CD14-positive monocyte (primary cell): ENCODE measurements at regions not wholly inside any gene's neighbourhood (a gene's known extent, or its start where the extent isn't known, plus 50 kb on each side); places are given as distances from the start of the nearest gene placed in this dataset.

ENCODE experiments used
- DNase-seq, 3 donors: peaks; one replicate each; pipeline ENCODE4 v3.0.0-alpha.2; 2011 to 2022
- H2AFZ ChIP-seq: 2 replicates; pipeline ENCODE4 v1.6.0; 2012; ENCODE audit warnings: mild to moderate bottlenecking, low read depth, low read length, inconsistent platforms; ENCODE audit not compliant: insufficient read depth, poor library complexity, severe bottlenecking
- H3K27ac ChIP-seq, 2 donors: 1 replicate in 1 of 2; 2 replicates in 1 of 2; pipeline ENCODE4 v1.5.1; 2012 to 2013; ENCODE audit warnings: low read length in 2 of 2, control low read depth in 1 of 2, inconsistent platforms in 1 of 2, low read depth in 1 of 2, mild to moderate bottlenecking in 1 of 2
- H3K27me3 ChIP-seq, 2 donors: one replicate each; pipeline versions ENCODE4 v1.6.0 to v1.6.1; 2011 to 2013; ENCODE audit warnings: low read length in 2 of 2; ENCODE audit not compliant: control insufficient read depth in 2 of 2, insufficient read depth in 2 of 2
- H3K36me3 ChIP-seq, 2 donors: replicated peaks in 1 of 2; 1 replicate in 1 of 2; 2 replicates in 1 of 2; pipeline versions ENCODE4 v1.5.1 to v1.6.1; 2012 to 2013; ENCODE audit warnings: low read length in 2 of 2, control low read depth in 1 of 2, inconsistent platforms in 1 of 2, mild to moderate bottlenecking in 1 of 2; ENCODE audit not compliant: insufficient read depth in 2 of 2, control insufficient read depth in 1 of 2
- H3K4me1 ChIP-seq, 2 donors: 1 replicate in 1 of 2; 2 replicates in 1 of 2; pipeline versions ENCODE4 v1.5.1 to v1.6.1; 2012 to 2013; ENCODE audit warnings: low read length in 2 of 2, control low read depth in 1 of 2, inconsistent platforms in 1 of 2, mild to moderate bottlenecking in 1 of 2, moderate library complexity in 1 of 2; ENCODE audit not compliant: insufficient read depth in 2 of 2, control insufficient read depth in 1 of 2
- H3K4me2 ChIP-seq: replicated peaks from 2 replicates; pipeline ENCODE3; 2012; ENCODE audit warnings: low read length, moderate library complexity, mild to moderate bottlenecking; ENCODE audit not compliant: poor library complexity, severe bottlenecking; ENCODE audit errors: extremely low read depth
- H3K4me3 ChIP-seq, 3 experiments: fragments of 200-600 bp in 1 of 3; sonication (generic) in 1 of 3; replicated peaks in 1 of 3; 1 replicate in 2 of 3; 2 replicates in 1 of 3; pipeline ENCODE4 v1.5.1; 2011 to 2013; ENCODE audit warnings: low read length in 3 of 3, mild to moderate bottlenecking in 3 of 3, control low read depth in 2 of 3, low read depth in 2 of 3, inconsistent platforms in 1 of 3, moderate library complexity in 1 of 3
- H3K79me2 ChIP-seq: 2 replicates; pipeline ENCODE4 v1.6.0; 2012; ENCODE audit warnings: mild to moderate bottlenecking, control low read depth, inconsistent platforms, low read length, moderate library complexity; ENCODE audit not compliant: insufficient read depth
- H3K9ac ChIP-seq: 2 replicates; pipeline ENCODE4 v1.6.0; 2017; ENCODE audit warnings: low read length, mild to moderate bottlenecking; ENCODE audit not compliant: insufficient read depth, poor library complexity, severe bottlenecking
- H3K9me3 ChIP-seq, 2 donors: replicated peaks in 1 of 2; 1 replicate in 1 of 2; 2 replicates in 1 of 2; pipeline versions ENCODE4 v1.5.1 to v1.6.1; 2012 to 2013; ENCODE audit warnings: low read length in 2 of 2, control low read depth in 1 of 2; ENCODE audit not compliant: control insufficient read depth in 1 of 2, insufficient read depth in 1 of 2
- H4K20me1 ChIP-seq: 2 replicates; pipeline ENCODE4 v1.6.0; 2012; ENCODE audit warnings: mild to moderate bottlenecking, low read length, control low read depth, moderate library complexity; ENCODE audit not compliant: insufficient read depth
- H3K27ac Mint-ChIP-seq, 7 donors: one replicate each; pipeline ENCODE4 v1.8.0; 2020; ENCODE audit warnings: mild to moderate bottlenecking in 7 of 7, mixed read lengths in 7 of 7, moderate library complexity in 6 of 7, inconsistent platforms in 2 of 7
- H3K27me3 Mint-ChIP-seq, 3 donors: one replicate each; pipeline ENCODE4 v1.8.0; 2021 to 2022; ENCODE audit warnings: low read depth in 3 of 3, mild to moderate bottlenecking in 3 of 3, mixed read lengths in 3 of 3, moderate library complexity in 3 of 3, inconsistent platforms in 1 of 3
- H3K36me3 Mint-ChIP-seq, 2 donors: one replicate each; pipeline ENCODE4 v1.8.0; 2020; ENCODE audit warnings: mixed read lengths in 2 of 2, inconsistent platforms in 1 of 2, mild to moderate bottlenecking in 1 of 2
- H3K4me1 Mint-ChIP-seq: one replicate; pipeline ENCODE4 v1.8.0; 2020; ENCODE audit warnings: mild to moderate bottlenecking, mixed read lengths
- H3K4me3 Mint-ChIP-seq, 2 donors: one replicate each; pipeline ENCODE4 v1.8.0; 2020; ENCODE audit warnings: mild to moderate bottlenecking in 2 of 2, mixed read lengths in 2 of 2, moderate library complexity in 1 of 2
- H3K9me3 Mint-ChIP-seq, 7 donors: one replicate each; pipeline ENCODE4 v1.8.0; 2020 to 2022; ENCODE audit warnings: mixed read lengths in 7 of 7, mild to moderate bottlenecking in 6 of 7, moderate library complexity in 6 of 7, inconsistent platforms in 2 of 7
- WGBS: methylation state at CpG from one replicate; pipeline ENCODE4 v1.1.5; 2013; ENCODE audit warnings: missing lambda C conversion rate; ENCODE audit not compliant: insufficient coverage; 5-methylcytosine and 5-hydroxymethylcytosine counted together
- intact Hi-C, 2 donors: fragments of 100-400 bp; cut with micrococcal nuclease; formaldehyde crosslinking; loops; one replicate each; pipeline versions ENCODE4 v1.15.0 to v1.15.1; 2023
- TF ChIP-seq, protein P1 (sequence below): fragments of 200-600 bp; IDR thresholded peaks from one replicate; pipeline ENCODE4 v1.8.0; 2022; ENCODE audit warnings: antibody characterized with exemption, mild to moderate bottlenecking

DNA sequence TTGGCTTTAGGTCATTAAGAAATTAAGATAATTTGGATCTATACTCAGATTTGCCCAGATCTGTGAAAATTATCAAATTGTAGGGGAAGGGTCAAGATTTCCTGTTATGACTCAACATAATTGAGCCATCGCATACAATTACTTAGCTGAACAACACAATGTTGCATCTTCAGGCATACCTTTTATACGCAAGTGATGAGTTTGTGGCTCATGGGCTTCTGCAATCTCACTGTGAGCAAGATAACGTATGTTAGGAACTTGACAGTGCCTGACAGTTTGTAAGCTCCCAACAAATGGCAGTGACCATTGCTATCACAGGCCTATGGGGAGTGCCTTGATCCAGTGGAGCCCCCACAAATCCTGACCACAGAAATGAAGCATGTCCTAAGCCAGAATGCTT is 199.7 kb downstream of the BCAT1 start:
- intact Hi-C loops: no loop called here
- no peaks in the 10 kb centered on the region for H3K4me1 Mint-ChIP-seq
- WGBS: 81% methylated on average over 2 of the region's 3 CpGs

DNA sequence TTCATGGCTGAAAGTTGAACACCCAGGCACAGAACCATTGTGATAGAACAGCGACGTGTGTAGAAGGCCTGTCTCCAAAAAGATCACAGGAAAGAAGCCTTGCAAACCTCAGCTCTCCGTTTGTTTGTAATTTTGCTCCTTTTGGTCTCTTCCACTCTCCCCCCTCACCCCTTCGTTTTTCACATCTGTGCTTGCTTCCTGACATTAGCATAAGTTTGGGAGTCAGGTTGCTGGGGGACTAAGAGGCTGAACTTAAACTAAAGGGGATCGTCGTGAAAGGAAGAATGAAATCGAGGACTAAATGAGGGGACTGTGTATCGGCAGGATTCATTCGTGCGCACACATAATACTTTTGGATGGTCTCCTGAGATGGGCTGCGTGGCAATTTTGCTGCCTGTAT is 200.6 kb downstream of the BCAT1 start:
- Histone ChIP-seq H4K20me1 (no peaks in the 10 kb centered on the region), H3K4me2 (no peak overlapping the region), H3K9ac (no peak overlapping the region), H3K36me3 (no peaks in the 10 kb centered on the region), H3K79me2 (no peaks in the 10 kb centered on the region), H3K4me3 (no peak overlapping the region), H3K9me3 (no peaks in the 10 kb centered on the region), H3K4me1 (peaks cover 0 to 2% of the 10 kb centered on the region in 2 donors), H3K27me3 (no peaks in the 10 kb centered on the region), H3K27ac (no peak overlapping the region), H2AFZ (no peak overlapping the region)
- H3K4me3 Mint-ChIP-seq: no peak overlapping the region
- no peak overlapping the region for H3K27ac Mint-ChIP-seq
- no peaks in the 10 kb centered on the region for H3K9me3 Mint-ChIP-seq
- no CpG with 5 or more reads among the region's 11 CpGs for WGBS
- H3K36me3 Mint-ChIP-seq: peaks cover 0 to 3% of the 10 kb centered on the region in 2 donors
- H3K27me3 Mint-ChIP-seq: peaks cover 0 to 2% (median 2%) of the 10 kb centered on the region in 3 donors
- intact Hi-C loops: no loop called here
- TF ChIP-seq, protein P1, sequence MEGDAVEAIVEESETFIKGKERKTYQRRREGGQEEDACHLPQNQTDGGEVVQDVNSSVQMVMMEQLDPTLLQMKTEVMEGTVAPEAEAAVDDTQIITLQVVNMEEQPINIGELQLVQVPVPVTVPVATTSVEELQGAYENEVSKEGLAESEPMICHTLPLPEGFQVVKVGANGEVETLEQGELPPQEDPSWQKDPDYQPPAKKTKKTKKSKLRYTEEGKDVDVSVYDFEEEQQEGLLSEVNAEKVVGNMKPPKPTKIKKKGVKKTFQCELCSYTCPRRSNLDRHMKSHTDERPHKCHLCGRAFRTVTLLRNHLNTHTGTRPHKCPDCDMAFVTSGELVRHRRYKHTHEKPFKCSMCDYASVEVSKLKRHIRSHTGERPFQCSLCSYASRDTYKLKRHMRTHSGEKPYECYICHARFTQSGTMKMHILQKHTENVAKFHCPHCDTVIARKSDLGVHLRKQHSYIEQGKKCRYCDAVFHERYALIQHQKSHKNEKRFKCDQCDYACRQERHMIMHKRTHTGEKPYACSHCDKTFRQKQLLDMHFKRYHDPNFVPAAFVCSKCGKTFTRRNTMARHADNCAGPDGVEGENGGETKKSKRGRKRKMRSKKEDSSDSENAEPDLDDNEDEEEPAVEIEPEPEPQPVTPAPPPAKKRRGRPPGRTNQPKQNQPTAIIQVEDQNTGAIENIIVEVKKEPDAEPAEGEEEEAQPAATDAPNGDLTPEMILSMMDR: no peak
- no peak for DNase-seq
- H3K4me1 Mint-ChIP-seq: peaks cover 2% of the 10 kb centered on the region

More for the DNA sequence above, 199.7 kb downstream of the BCAT1 start:
- no peak overlapping the region for H3K9ac ChIP-seq
- H3K27me3 Mint-ChIP-seq: peaks cover 0 to 2% (median 0%) of the 10 kb centered on the region in 3 donors
- no peak overlapping the region for H3K4me3 Mint-ChIP-seq
- H3K36me3 Mint-ChIP-seq: peaks cover 0 to 3% of the 10 kb centered on the region in 2 donors
- H3K9me3 ChIP-seq: no peaks in the 10 kb centered on the region
- H4K20me1 ChIP-seq: no peaks in the 10 kb centered on the region
- H3K9me3 Mint-ChIP-seq: no peaks in the 10 kb centered on the region
- H3K27me3 ChIP-seq: no peaks in the 10 kb centered on the region
- H3K4me3 ChIP-seq: no peak overlapping the region
- TF ChIP-seq, protein P1: no peak
- H3K27ac ChIP-seq: no peak overlapping the region
- H3K4me1 ChIP-seq: no peaks in the 10 kb centered on the region
- no peaks in the 10 kb centered on the region for H3K36me3 ChIP-seq
- H3K4me2 ChIP-seq: no peak overlapping the region
- no peak overlapping the region for H2AFZ ChIP-seq
- H3K79me2 ChIP-seq: no peaks in the 10 kb centered on the region
- H3K27ac Mint-ChIP-seq: no peak overlapping the region
- no peak for DNase-seq
